ENCODE measurements at regions not wholly inside any gene's neighbourhood (a gene's known extent, or its start where the extent isn't known, plus 50 kb on each side); places are given as distances from the start of the nearest gene placed in this dataset.

DNA sequence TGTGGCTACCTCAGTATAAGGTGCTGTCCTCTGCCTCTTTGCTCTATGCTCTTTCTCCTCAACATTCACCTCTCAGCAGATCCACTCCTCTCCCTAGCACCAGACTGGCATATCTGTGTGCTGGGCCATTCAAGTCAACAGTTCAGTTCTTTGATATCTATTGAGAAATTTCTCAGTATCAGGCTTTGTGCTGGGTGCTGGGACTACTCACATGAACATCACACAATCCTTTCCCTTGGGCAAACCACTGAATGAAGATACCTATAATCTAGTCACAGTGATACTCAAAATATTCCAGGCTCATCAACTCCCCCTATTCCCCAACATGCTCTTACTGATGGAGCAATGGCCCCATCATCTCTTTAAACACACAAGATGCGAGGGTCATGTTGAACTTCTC is 120.8 kb downstream of the RPL22L1 start:
- DNase-seq = no peak
- Histone ChIP-seq H3K27ac (no peak overlapping the region), H3K36me3 (no peaks in the 10 kb centered on the region), H3K9me3 (no peaks in the 10 kb centered on the region), H3K4me3 (no peak overlapping the region), H3K27me3 (no peaks in the 10 kb centered on the region), H3K4me1 (peaks cover 0 to 5% (median 2%) of the 10 kb centered on the region in 4 donors)
- 89 to 93% methylated on average over 1 of the region's 1 CpG for WGBS, 2 donors
- TF ChIP-seq EP300 (IDR thresholded peaks at IDR 0.05) (no peak), POLR2AphosphoS5 (IDR thresholded peaks at IDR 0.05) (no peak), POLR2A (IDR thresholded peaks at IDR 0.05) (no peak)
- TF ChIP-seq, protein P1, sequence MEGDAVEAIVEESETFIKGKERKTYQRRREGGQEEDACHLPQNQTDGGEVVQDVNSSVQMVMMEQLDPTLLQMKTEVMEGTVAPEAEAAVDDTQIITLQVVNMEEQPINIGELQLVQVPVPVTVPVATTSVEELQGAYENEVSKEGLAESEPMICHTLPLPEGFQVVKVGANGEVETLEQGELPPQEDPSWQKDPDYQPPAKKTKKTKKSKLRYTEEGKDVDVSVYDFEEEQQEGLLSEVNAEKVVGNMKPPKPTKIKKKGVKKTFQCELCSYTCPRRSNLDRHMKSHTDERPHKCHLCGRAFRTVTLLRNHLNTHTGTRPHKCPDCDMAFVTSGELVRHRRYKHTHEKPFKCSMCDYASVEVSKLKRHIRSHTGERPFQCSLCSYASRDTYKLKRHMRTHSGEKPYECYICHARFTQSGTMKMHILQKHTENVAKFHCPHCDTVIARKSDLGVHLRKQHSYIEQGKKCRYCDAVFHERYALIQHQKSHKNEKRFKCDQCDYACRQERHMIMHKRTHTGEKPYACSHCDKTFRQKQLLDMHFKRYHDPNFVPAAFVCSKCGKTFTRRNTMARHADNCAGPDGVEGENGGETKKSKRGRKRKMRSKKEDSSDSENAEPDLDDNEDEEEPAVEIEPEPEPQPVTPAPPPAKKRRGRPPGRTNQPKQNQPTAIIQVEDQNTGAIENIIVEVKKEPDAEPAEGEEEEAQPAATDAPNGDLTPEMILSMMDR (IDR thresholded peaks at IDR 0.05) = no peak
- no peak for ATAC-seq (ENCODE audit: low FRiP score in 2 of 2)

DNA sequence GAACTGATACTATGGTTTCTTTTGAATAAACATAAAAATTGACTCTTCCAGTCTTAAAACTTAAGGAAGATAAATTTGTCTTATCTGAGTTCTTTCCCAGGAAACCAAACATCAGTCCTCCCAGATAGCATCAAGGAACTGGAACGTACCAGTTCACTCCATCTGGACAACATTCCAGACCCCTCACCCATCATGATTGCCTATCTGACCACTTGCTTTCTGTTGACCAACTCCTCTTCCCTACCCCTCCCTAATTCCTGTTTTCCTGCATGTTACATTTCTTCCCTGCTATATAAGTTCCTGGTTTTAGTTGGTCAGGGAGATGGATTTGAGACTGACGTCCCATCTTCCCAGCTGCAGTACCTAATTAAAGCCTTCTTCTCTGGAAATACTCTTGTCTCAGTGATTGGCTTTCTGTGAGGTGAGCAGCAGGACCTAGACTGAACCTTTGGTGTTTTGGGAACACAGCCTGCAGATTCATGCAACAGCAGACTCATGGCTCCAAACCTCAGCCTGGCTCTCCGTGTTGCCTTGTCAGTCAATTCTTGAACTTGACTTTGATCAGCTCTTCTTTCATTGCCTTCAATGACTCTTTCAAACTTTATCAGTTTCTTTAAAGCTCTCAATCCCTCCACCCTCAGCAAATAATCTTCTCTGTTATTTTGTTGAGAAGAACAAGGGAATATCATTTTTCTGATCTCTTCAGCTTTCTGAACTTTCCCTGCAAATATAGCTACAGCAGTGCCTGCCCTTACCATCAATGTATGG is 123.6 kb downstream of the RPL22L1 start:
- Histone ChIP-seq H3K27ac (no peak overlapping the region), H3K4me1 (peaks cover 0 to 3% (median 1%) of the 10 kb centered on the region in 4 donors), H3K9me3 (no peaks in the 10 kb centered on the region), H3K27me3 (no peaks in the 10 kb centered on the region), H3K4me3 (no peak overlapping the region), H3K36me3 (no peaks in the 10 kb centered on the region)
- DNase-seq (no peak), ATAC-seq (ENCODE audit: low FRiP score in 2 of 2) (no peak)
- TF ChIP-seq EP300 (IDR thresholded peaks at IDR 0.05) (no peak), POLR2A (IDR thresholded peaks at IDR 0.05) (no peak), POLR2AphosphoS5 (IDR thresholded peaks at IDR 0.05) (no peak)
- TF ChIP-seq, protein P1 (IDR thresholded peaks at IDR 0.05) = no peak
- 80 to 82% methylated on average over 3 of the region's 3 CpGs for WGBS, 2 donors

DNA sequence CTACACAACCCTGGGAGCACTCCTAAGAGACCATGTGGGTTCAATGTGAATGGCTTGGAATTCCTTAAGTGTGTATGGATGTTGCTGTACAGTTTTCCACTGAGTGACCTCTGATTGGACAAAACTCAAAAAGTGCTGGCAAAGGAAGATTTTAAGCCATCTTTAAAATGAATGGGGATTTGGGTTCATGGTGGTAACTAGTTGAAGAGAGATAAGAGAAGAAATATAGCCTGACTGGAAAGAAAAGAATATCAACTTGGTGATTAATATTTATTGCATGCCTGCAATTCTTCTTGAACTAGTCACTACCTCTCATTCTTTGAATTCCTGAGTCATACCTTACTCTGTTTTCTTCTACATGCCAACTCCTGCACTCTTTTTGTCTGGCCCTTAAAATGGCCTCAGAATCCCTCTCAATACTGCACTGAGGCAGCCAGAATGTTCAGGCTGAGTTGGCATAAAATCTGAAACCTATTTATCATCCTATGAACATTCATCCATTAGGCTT is 124.7 kb downstream of the RPL22L1 start:
- no peaks in the 10 kb centered on the region for H3K36me3 ChIP-seq
- TF ChIP-seq, protein P1 (IDR thresholded peaks at IDR 0.05) = no peak
- TF ChIP-seq EP300 (IDR thresholded peaks at IDR 0.05) (no peak), POLR2A (IDR thresholded peaks at IDR 0.05) (no peak), POLR2AphosphoS5 (IDR thresholded peaks at IDR 0.05) (no peak)
- no peak overlapping the region for H3K27ac ChIP-seq
- no peaks in the 10 kb centered on the region for H3K27me3 ChIP-seq
- DNase-seq (no peak), ATAC-seq (ENCODE audit: low FRiP score in 2 of 2) (no peak)
- H3K9me3 ChIP-seq = no peaks in the 10 kb centered on the region
- no peaks in the 10 kb centered on the region for H3K4me1 ChIP-seq
- no peak overlapping the region for H3K4me3 ChIP-seq

DNA sequence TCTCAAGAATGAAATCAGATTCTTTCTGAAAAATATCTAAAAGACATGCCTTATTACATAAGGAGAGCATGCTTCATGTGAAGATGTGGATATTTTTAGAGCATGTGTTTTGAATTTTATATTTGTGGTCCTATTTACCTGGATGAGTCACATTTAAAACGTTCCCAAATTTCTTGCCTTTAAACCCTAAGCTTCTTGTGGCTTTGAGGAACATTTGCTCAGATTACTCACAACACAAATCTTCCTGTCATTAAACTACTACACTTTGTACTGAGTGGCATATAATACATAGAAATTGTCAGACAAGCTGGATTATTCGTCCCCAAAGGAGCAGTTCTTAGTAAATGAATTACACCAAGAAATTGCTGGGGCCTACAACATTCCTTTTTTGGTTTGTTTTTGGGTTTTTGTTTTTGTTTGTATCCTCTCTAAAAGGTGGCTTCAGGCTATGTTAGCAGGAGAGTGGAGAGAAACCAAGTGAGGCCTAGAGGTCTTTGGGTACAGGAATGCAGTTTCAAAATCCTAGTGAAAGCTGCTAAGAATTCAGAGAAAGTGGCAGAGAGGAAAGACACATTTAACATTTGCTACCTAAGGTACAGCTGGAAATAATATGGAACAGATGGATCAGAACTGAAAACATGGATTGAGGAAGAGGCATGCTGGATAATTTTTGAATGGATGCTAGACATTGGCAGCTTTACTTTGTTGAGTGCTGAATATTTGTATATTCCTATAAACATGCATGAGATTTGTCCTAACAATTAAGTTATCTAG is 128.1 kb downstream of the RPL22L1 start:
- H3K9me3 ChIP-seq = no peaks in the 10 kb centered on the region
- TF ChIP-seq EP300 (IDR thresholded peaks at IDR 0.05) = no peak
- TF ChIP-seq POLR2A (IDR thresholded peaks at IDR 0.05) = no peak
- DNase-seq (no peak), ATAC-seq (ENCODE audit: low FRiP score in 2 of 2) (no peak)
- H3K27me3 ChIP-seq = no peaks in the 10 kb centered on the region
- no peaks in the 10 kb centered on the region for H3K4me1 ChIP-seq
- no peak overlapping the region for H3K27ac ChIP-seq
- H3K4me3 ChIP-seq = no peak overlapping the region
- H3K36me3 ChIP-seq = no peaks in the 10 kb centered on the region
- 44 to 56% methylated on average over 2 of the region's 2 CpGs for WGBS, 2 donors

DNA sequence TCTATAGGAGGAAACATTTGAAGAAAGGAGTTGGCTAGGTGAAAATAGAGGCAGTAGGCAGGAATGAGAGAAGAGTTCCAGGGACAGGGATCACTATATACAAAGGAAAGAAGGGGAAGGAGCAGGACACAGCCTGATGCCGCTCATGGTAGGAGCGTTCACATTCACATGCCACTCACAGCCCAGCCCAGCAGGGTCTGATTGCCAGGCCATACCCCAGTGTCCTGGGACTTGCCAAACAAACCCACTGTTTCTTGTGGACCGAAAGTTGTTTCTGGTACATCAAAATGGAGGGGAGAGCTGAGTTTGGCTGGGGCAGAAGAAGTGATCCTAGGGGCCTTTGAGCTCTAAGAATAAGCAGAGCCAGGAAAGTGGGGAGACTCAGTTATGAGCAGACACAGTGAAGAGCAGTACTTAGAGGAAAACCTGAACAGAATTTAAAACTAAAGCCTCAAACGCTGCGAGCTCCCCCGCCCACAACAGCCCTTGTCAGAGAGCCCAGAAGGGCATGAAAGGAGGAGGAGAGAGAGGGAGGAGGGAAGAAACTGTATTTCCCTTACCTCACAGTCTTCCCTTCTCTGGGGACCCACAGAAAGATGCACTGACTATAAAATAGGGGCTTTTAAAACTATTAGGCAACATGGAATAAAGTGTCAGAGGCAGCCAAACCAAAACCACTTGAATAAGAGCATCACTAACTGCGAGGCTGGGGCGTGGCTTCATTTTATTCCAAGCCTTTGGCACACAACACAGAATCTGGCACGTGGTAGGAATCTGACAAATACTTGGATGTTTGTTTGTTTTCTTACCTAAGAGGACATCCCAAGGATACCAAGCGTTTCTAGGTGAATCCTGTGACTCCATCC is 129.0 kb downstream of the RPL22L1 start:
- Histone ChIP-seq H3K27me3 (no peaks in the 10 kb centered on the region), H3K9me3 (no peaks in the 10 kb centered on the region), H3K4me3 (no peak overlapping the region), H3K4me1 (no peaks in the 10 kb centered on the region), H3K27ac (no peak overlapping the region), H3K36me3 (no peaks in the 10 kb centered on the region)
- WGBS, 2 donors = 50 to 56% methylated on average over 10 of the region's 10 CpGs
- ATAC-seq (ENCODE audit: low FRiP score in 2 of 2) (peak in 1 of 2 donors; percentile 92), DNase-seq (no peak)
- TF ChIP-seq POLR2AphosphoS5 (IDR thresholded peaks at IDR 0.05) (no peak), POLR2A (IDR thresholded peaks at IDR 0.05) (no peak), EP300 (IDR thresholded peaks at IDR 0.05) (no peak)
- TF ChIP-seq, protein P1 (IDR thresholded peaks at IDR 0.05) = no peak

Measured in upper lobe of left lung (tissue), 6 donors.